H9 (cell line): ENCODE measurements at regions not wholly inside any gene's neighbourhood (a gene's known extent, or its start where the extent isn't known, plus 50 kb on each side); places are given as distances from the start of the nearest gene placed in this dataset.

ENCODE experiments used
- DNase-seq: peaks from one replicate; pipeline ENCODE4 v3.0.0-alpha.2; 2017
- H2AFZ ChIP-seq: one replicate; pipeline ENCODE4 v1.6.1; 2013; ENCODE audit warnings: mild to moderate bottlenecking, low read length, control low read depth, moderate library complexity
- H2AK5ac ChIP-seq: 2 replicates; pipeline ENCODE4 v1.6.1; 2013; ENCODE audit warnings: low read length, control low read depth, mixed read lengths; ENCODE audit not compliant: insufficient read length
- H2BK120ac ChIP-seq: one replicate; pipeline ENCODE4 v1.6.1; 2013; ENCODE audit warnings: low read depth, mild to moderate bottlenecking, low read length, control low read depth, inconsistent platforms; ENCODE audit not compliant: poor library complexity, severe bottlenecking
- H2BK12ac ChIP-seq: 2 replicates; pipeline ENCODE4 v1.6.1; 2013; ENCODE audit warnings: low read length, control low read depth, mixed read lengths, low read depth; ENCODE audit not compliant: insufficient read length
- H2BK15ac ChIP-seq: 2 replicates; pipeline ENCODE4 v1.6.1; 2013; ENCODE audit warnings: low read depth, low read length, control low read depth
- H2BK20ac ChIP-seq: one replicate; pipeline ENCODE4 v1.6.1; 2013; ENCODE audit warnings: low read depth, mild to moderate bottlenecking, low read length, control low read depth, inconsistent platforms; ENCODE audit not compliant: poor library complexity, severe bottlenecking
- H2BK5ac ChIP-seq: 2 replicates; pipeline ENCODE4 v1.6.1; 2013; ENCODE audit warnings: low read length, control low read depth, mixed read lengths; ENCODE audit not compliant: insufficient read length
- H3K14ac ChIP-seq: 2 replicates; pipeline ENCODE4 v1.6.1; 2013; ENCODE audit warnings: low read length, control low read depth; ENCODE audit not compliant: insufficient read depth
- H3K18ac ChIP-seq: 2 replicates; pipeline ENCODE4 v1.6.1; 2013; ENCODE audit warnings: low read depth, mild to moderate bottlenecking, mixed read lengths, low read length, control low read depth; ENCODE audit not compliant: insufficient read length
- H3K23ac ChIP-seq: 2 replicates; pipeline ENCODE4 v1.6.1; 2013; ENCODE audit warnings: low read length, control low read depth, mixed read lengths, low read depth; ENCODE audit not compliant: insufficient read length
- H3K23me2 ChIP-seq: 2 replicates; pipeline ENCODE4 v1.6.1; 2013; ENCODE audit warnings: low read depth, mild to moderate bottlenecking, mixed read lengths, low read length, control low read depth; ENCODE audit not compliant: insufficient read length, poor library complexity, severe bottlenecking
- H3K27ac ChIP-seq: 2 replicates; pipeline ENCODE4 v1.5.1; 2013; ENCODE audit warnings: low read length, control low read depth, mixed read lengths, low read depth; ENCODE audit not compliant: insufficient read length
- H3K27me3 ChIP-seq: 2 replicates; pipeline ENCODE4 v1.6.1; 2013; ENCODE audit warnings: low read length, control low read depth, inconsistent platforms; ENCODE audit not compliant: insufficient read depth
- H3K4ac ChIP-seq: 2 replicates; pipeline ENCODE4 v1.6.1; 2013; ENCODE audit warnings: low read depth, mild to moderate bottlenecking, control low read depth, inconsistent platforms, low read length, moderate library complexity
- H3K4me1 ChIP-seq: 2 replicates; pipeline ENCODE4 v1.6.1; 2013; ENCODE audit warnings: low read length, control low read depth, inconsistent platforms; ENCODE audit not compliant: insufficient read depth
- H3K4me2 ChIP-seq: 2 replicates; pipeline ENCODE4 v1.6.1; 2013; ENCODE audit warnings: low read length, control low read depth, mixed read lengths; ENCODE audit not compliant: insufficient read length, insufficient read depth
- H3K56ac ChIP-seq: 2 replicates; pipeline ENCODE4 v1.6.1; 2013; ENCODE audit warnings: low read depth, mild to moderate bottlenecking, mixed read lengths, low read length, control low read depth; ENCODE audit not compliant: insufficient read length
- H3K79me1 ChIP-seq: 2 replicates; pipeline ENCODE4 v1.6.1; 2013; ENCODE audit warnings: low read depth, mild to moderate bottlenecking, moderate library complexity, low read length, control low read depth, inconsistent platforms; ENCODE audit not compliant: insufficient read depth, poor library complexity, severe bottlenecking
- H3K79me2 ChIP-seq: 2 replicates; pipeline ENCODE4 v1.6.1; 2013; ENCODE audit warnings: low read length, control low read depth, inconsistent platforms; ENCODE audit not compliant: insufficient read depth
- H3K9ac ChIP-seq: 2 replicates; pipeline ENCODE4 v1.6.1; 2013; ENCODE audit warnings: low read length, control low read depth, mixed read lengths; ENCODE audit not compliant: insufficient read length; ENCODE audit errors: extremely low read depth
- H3K9me3 ChIP-seq: one replicate; pipeline ENCODE4 v1.6.1; 2013; ENCODE audit warnings: low read depth, low read length, inconsistent platforms; ENCODE audit not compliant: control insufficient read depth
- H3T11ph ChIP-seq: one replicate; pipeline ENCODE4 v1.6.1; 2013; ENCODE audit warnings: mild to moderate bottlenecking, low read length, control low read depth, inconsistent platforms
- H4K20me1 ChIP-seq: one replicate; pipeline ENCODE4 v1.6.1; 2013; ENCODE audit not compliant: control insufficient read depth, insufficient read length, insufficient read depth
- H4K5ac ChIP-seq: 2 replicates; pipeline ENCODE4 v1.6.1; 2013; ENCODE audit warnings: low read depth, mild to moderate bottlenecking, mixed read lengths, low read length, control low read depth; ENCODE audit not compliant: insufficient read length
- H4K8ac ChIP-seq: replicated peaks from 2 replicates; pipeline ENCODE4 v1.6.1; 2013; ENCODE audit warnings: low read length, control low read depth, mixed read lengths, low read depth; ENCODE audit not compliant: insufficient read length
- H4K91ac ChIP-seq: 2 replicates; pipeline ENCODE4 v1.6.1; 2013; ENCODE audit warnings: low read depth, mild to moderate bottlenecking, moderate library complexity, mixed read lengths, low read length, control low read depth; ENCODE audit not compliant: insufficient read length
- H3K27ac Mint-ChIP-seq, 3 experiments: 2 replicates in 2 of 3; 3 replicates in 1 of 3; pipeline ENCODE4 v1.8.0; 2020 to 2021; ENCODE audit warnings: mixed read lengths in 3 of 3, mild to moderate bottlenecking in 1 of 3, moderate library complexity in 1 of 3
- H3K27me3 Mint-ChIP-seq: 2 replicates; pipeline ENCODE4 v1.8.0; 2021; ENCODE audit warnings: low read depth, mild to moderate bottlenecking, moderate library complexity, mixed read lengths
- H3K36me3 Mint-ChIP-seq, 3 experiments: 2 replicates in 2 of 3; 3 replicates in 1 of 3; pipeline ENCODE4 v1.8.0; 2020 to 2021; ENCODE audit warnings: low read depth in 3 of 3, mixed read lengths in 3 of 3; ENCODE audit not compliant: insufficient read depth in 1 of 3
- H3K4me1 Mint-ChIP-seq, 2 experiments: 2 replicates each; pipeline ENCODE4 v1.8.0; 2020; ENCODE audit warnings: mixed read lengths in 2 of 2
- H3K4me3 Mint-ChIP-seq, 2 experiments: 2 replicates in 1 of 2; 3 replicates in 1 of 2; pipeline ENCODE4 v1.8.0; 2020 to 2021; ENCODE audit warnings: mild to moderate bottlenecking in 2 of 2, mixed read lengths in 2 of 2, moderate library complexity in 1 of 2
- H3K9me3 Mint-ChIP-seq, 2 experiments: 2 replicates in 1 of 2; 3 replicates in 1 of 2; pipeline ENCODE4 v1.8.0; 2020; ENCODE audit warnings: mild to moderate bottlenecking in 2 of 2, mixed read lengths in 2 of 2, moderate library complexity in 1 of 2
- WGBS: extraction: QIAGEN DNeasy Blood & Tissue Kit; methylation state at CpG from one replicate; pipeline ENCODE4 v1.1.7; 2013; ENCODE audit warnings: missing lambda C conversion rate, low lambda C conversion rate, mixed read lengths; ENCODE audit not compliant: insufficient read length; ENCODE audit errors: extremely low coverage; 5-methylcytosine and 5-hydroxymethylcytosine counted together
- TF ChIP-seq, protein P1 (sequence below): fragments of 200-600 bp; sonication (generic); conservative IDR thresholded peaks from 3 replicates; pipeline ENCODE4 v1.8.0; 2021; ENCODE audit warnings: antibody characterized with exemption, mild to moderate bottlenecking

DNA sequence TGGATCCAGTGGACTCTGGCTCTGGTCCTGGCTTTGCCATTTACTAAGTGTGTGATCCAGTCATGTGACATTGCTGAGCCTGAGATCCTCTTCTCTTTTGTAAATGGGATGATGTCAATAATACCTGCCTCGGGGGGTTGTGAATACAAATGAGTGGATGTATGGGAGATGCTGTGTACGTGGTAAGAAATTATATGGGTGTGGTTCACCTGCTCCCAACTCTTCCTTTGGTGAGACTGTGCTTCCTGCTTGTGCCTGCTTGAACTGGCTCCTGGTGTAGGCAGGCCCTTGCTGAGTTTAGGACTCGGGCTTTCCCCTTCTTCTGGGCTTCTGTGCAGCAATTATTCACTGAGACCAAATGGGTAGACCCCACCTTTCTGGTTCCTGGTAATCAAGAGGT is 189.5 kb upstream of the FRMD6 start:
- Mint-ChIP-seq H3K27ac (no peak overlapping the region), H3K36me3 (peaks cover 2 to 3% (median 2%) of the 10 kb centered on the region in 3 experiments; a peak in 3 of 7 replicates), H3K4me1 (peaks cover 2 to 5% of the 10 kb centered on the region in 2 experiments; a peak in 3 of 4 replicates), H3K4me3 (no peak overlapping the region), H3K27me3 (peaks cover 3% of the 10 kb centered on the region; the same call in 1 of the 2 replicates), H3K9me3 (peaks cover 3% of the 10 kb centered on the region in 2 experiments; a peak in 4 of 5 replicates)
- Histone ChIP-seq H3K9me3 (no peaks in the 10 kb centered on the region), H3K27me3 (no peaks in the 10 kb centered on the region), H3K23ac (no peak overlapping the region), H2AFZ (no peak overlapping the region), H3K56ac (no peak overlapping the region), H3K9ac (no peak overlapping the region), H3K27ac (no peak overlapping the region), H4K20me1 (no peaks in the 10 kb centered on the region), H2AK5ac (no peak overlapping the region), H3K4me1 (no peaks in the 10 kb centered on the region), H2BK15ac (no peak overlapping the region), H2BK20ac (no peak overlapping the region), H3T11ph (no peak overlapping the region), H4K5ac (no peak overlapping the region), H3K79me2 (no peaks in the 10 kb centered on the region), H3K14ac (no peak overlapping the region), H2BK12ac (no peak overlapping the region), H3K23me2 (no peaks in the 10 kb centered on the region), H2BK120ac (no peak overlapping the region), H4K91ac (no peak overlapping the region), H2BK5ac (no peak overlapping the region), H3K18ac (no peak overlapping the region), H3K4ac (no peak overlapping the region), H3K79me1 (no peaks in the 10 kb centered on the region), H4K8ac (no peak overlapping the region), H3K4me2 (no peak overlapping the region)
- DNase-seq = no peak
- TF ChIP-seq, protein P1, sequence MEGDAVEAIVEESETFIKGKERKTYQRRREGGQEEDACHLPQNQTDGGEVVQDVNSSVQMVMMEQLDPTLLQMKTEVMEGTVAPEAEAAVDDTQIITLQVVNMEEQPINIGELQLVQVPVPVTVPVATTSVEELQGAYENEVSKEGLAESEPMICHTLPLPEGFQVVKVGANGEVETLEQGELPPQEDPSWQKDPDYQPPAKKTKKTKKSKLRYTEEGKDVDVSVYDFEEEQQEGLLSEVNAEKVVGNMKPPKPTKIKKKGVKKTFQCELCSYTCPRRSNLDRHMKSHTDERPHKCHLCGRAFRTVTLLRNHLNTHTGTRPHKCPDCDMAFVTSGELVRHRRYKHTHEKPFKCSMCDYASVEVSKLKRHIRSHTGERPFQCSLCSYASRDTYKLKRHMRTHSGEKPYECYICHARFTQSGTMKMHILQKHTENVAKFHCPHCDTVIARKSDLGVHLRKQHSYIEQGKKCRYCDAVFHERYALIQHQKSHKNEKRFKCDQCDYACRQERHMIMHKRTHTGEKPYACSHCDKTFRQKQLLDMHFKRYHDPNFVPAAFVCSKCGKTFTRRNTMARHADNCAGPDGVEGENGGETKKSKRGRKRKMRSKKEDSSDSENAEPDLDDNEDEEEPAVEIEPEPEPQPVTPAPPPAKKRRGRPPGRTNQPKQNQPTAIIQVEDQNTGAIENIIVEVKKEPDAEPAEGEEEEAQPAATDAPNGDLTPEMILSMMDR = no peak
- WGBS = no CpG with 5 or more reads among the region's 3 CpGs
